ENCODE measurements at regions not wholly inside any gene's neighbourhood (a gene's known extent, or its start where the extent isn't known, plus 50 kb on each side); places are given as distances from the start of the nearest gene placed in this dataset.

GRCh38 chr17:71547904-71548303, 572.9 kb upstream of the SOX9 start:
- no peak for DNase-seq (ENCODE audit: low read depth)
- no peak for TF ChIP-seq CTCF (IDR thresholded peaks at IDR 0.05; ENCODE audit: control insufficient read depth, extremely low read depth, insufficient read depth)
- no peak overlapping the region for H3K4me3 ChIP-seq (ENCODE audit: low read depth, low read length)

DNA sequence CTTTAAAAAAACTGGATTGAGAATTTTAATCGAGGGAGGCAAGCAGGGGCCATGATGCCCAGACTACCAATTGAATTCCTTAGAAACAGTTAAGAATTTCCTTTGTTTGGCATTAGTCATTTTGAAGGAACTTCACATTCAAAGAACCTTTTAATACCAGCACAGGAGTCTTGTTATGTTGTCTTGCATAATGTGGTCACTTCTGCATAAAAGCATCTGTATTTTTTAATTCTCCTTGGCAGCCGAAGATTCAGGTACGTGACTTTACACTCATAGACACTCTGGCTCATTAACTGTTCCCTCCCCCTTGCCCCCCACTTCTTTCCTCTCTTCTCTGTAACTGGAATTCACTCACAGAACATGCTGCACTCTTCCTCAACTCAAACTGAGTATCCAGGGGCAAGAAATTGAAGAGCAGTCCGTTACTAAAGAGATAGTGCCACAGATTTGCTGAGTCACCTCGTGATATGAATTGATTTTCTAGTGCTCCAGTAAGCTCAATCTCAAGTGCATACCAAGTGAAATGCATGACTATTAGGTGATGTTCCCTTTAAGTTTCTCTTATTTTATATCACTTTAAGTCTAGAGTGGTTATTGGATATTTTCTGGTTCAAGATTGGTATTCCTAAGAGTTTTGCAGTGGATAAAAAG, 572.2 kb upstream of the SOX9 start:
- DNase-seq (ENCODE audit: low read depth) = no peak
- no peak overlapping the region for H3K4me3 ChIP-seq (ENCODE audit: low read depth, low read length)
- TF ChIP-seq CTCF (IDR thresholded peaks at IDR 0.05; ENCODE audit: control insufficient read depth, extremely low read depth, insufficient read depth) = no peak

GRCh38 chr17:71550675-71551074, 570.1 kb upstream of the SOX9 start:
- no peak for DNase-seq (ENCODE audit: low read depth)
- no peak for TF ChIP-seq CTCF (IDR thresholded peaks at IDR 0.05; ENCODE audit: control insufficient read depth, extremely low read depth, insufficient read depth)

DNA sequence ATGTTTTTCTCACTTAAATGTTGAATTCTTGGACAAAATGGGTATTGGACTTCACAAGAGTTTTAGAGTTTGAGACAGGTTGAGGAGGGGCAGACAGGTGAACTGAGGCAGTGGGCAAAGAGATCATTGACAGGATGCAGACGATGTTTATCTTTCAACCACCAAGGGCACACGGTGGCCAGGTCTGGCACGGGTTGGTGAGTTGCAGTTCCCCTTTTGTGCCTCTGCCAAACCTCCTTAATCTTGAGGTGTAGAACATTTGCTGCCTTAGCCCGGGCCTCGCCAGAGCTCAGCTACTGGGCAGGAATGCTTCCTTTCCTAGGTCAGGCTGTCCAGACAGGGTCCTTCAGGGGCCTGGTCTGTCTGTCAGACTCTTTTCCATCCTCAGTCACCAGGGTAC, 567.4 kb upstream of the SOX9 start:
- no peak for DNase-seq (ENCODE audit: low read depth)
- H3K4me3 ChIP-seq (ENCODE audit: low read depth, low read length) = no peak overlapping the region
- no peak for TF ChIP-seq CTCF (IDR thresholded peaks at IDR 0.05; ENCODE audit: control insufficient read depth, extremely low read depth, insufficient read depth)

More at GRCh38 chr17:71550675-71551074, 570.1 kb upstream of the SOX9 start:
- H3K4me3 ChIP-seq (ENCODE audit: low read depth, low read length) = no peak overlapping the region

DNA sequence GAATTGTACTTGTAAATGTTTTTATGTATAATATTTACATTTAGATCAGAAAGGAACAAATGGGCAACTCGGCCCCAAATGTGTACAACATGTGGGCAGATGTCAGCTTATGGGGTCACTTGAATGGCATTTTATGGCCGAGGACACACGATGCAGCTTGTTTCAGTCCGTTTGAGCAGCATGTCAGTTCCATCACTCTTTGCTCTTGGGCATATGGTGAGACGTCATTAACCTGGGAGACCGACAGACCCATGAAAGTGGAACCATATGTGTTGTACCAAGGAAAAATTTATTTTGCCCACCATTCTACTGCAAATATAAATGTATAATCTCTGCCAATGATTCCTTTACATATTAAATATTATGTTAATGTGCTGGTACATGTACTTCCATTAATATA, 561.9 kb upstream of the SOX9 start:
- no peak for TF ChIP-seq CTCF (IDR thresholded peaks at IDR 0.05; ENCODE audit: control insufficient read depth, extremely low read depth, insufficient read depth)
- DNase-seq (ENCODE audit: low read depth) = no peak
- H3K4me3 ChIP-seq (ENCODE audit: low read depth, low read length) = no peak overlapping the region

DNA sequence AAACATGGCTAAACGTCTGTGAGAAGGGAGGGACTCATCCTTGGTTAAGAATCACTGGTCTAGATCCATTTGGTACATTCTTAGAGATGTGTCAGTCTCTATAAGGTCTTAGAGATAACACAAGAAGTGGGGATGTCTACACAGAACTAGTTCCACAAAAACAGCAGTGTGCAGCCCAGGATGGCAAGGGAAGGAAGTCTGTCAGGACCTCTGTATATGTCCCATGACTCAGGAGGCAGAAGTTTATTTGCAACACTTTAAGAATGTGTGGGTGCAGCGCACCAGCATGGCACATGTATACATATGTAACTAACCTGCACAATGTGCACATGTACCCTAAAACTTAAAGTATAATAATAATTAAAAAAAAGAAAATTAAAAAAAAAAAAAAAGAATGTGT, 548.5 kb upstream of the SOX9 start:
- H3K4me3 ChIP-seq (ENCODE audit: low read depth, low read length) = no peak overlapping the region
- TF ChIP-seq CTCF (IDR thresholded peaks at IDR 0.05; ENCODE audit: control insufficient read depth, extremely low read depth, insufficient read depth) = no peak
- no peak for DNase-seq (ENCODE audit: low read depth)

DNA sequence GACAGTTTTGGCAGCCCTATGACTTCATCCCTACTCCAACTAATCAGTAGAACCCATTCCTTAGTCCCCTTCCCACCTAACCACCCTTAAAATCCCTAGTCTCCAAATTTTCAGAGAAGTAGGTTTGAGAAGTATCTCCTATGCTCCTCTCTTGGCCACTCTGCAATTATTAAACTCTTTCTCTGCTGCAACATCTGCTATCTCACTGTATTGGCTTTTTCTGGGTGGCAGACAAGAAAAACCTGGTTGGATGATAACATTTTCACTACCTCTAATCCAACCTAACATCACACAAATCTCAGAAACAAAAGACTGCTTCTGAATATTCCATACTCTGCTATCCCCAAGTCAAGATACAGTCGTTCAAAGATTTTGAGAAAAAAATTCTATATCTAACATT, 542.4 kb upstream of the SOX9 start:
- no peak for DNase-seq (ENCODE audit: low read depth)
- no peak for TF ChIP-seq CTCF (IDR thresholded peaks at IDR 0.05; ENCODE audit: control insufficient read depth, extremely low read depth, insufficient read depth)
- no peak overlapping the region for H3K4me3 ChIP-seq (ENCODE audit: low read depth, low read length)

All from LNCaP clone FGC (cell line).